Nephron (organoid): ENCODE measurements at regions not wholly inside any gene's neighbourhood (a gene's known extent, or its start where the extent isn't known, plus 50 kb on each side); places are given as distances from the start of the nearest gene placed in this dataset.

ENCODE experiments used
- H3K27ac Mint-ChIP-seq, 3 experiments: 2 replicates each; pipeline ENCODE4 v1.8.0; 2020; ENCODE audit warnings: mixed read lengths in 3 of 3, mild to moderate bottlenecking in 2 of 3, moderate library complexity in 1 of 3
- H3K27me3 Mint-ChIP-seq: 2 replicates; pipeline ENCODE4 v1.8.0; 2021; ENCODE audit warnings: low read depth, mild to moderate bottlenecking, moderate library complexity, mixed read lengths
- H3K36me3 Mint-ChIP-seq: 2 replicates; pipeline ENCODE4 v1.8.0; 2020; ENCODE audit warnings: low read depth, mixed read lengths
- H3K4me1 Mint-ChIP-seq: 2 replicates; pipeline ENCODE4 v1.8.0; 2020; ENCODE audit warnings: mixed read lengths
- H3K4me3 Mint-ChIP-seq, 3 experiments: 2 replicates each; pipeline ENCODE4 v1.8.0; 2020; ENCODE audit warnings: mild to moderate bottlenecking in 3 of 3, mixed read lengths in 3 of 3, moderate library complexity in 2 of 3
- H3K9me3 Mint-ChIP-seq: 2 replicates; pipeline ENCODE4 v1.8.0; 2020; ENCODE audit warnings: mixed read lengths
- TF ChIP-seq, protein P1 (sequence below), 3 experiments: fragments of 200-600 bp; sonication (generic); IDR thresholded peaks; one replicate each; pipeline ENCODE4 v1.5.0; 2021; ENCODE audit warnings: antibody characterized with exemption in 3 of 3; ENCODE audit not compliant: unreplicated experiment in 3 of 3

DNA sequence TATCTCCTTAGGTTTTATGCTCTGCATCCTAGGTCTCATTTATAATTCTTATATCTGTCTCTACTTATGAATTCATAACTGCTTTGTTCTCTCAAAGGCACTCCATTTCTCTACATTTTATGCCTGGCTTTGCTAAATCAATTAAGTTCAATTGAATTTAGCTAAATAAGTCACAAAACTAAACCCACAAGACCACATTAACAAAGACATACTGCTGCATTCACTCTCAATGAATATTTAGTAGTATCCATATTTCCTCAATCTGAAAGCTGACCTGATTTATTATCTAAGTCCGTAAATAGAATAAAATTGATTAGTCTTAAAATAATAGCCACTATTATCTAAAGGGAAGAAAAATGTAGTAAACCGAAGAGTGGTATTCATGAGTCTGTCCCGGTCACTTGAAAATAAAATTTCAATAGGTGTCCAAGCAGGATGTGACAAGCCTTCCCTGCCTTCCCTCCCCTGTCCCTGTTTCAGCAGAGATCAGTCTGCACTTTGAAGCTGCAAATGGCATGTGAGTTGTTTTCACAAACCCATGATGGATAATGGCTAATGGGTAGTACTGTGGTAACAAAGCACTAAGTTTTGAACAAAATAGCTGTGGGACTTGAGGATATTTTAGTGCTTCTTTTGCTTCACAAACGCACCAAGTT lies 295.0 kb upstream of the NCAM2 start:
- TF ChIP-seq, protein P1, sequence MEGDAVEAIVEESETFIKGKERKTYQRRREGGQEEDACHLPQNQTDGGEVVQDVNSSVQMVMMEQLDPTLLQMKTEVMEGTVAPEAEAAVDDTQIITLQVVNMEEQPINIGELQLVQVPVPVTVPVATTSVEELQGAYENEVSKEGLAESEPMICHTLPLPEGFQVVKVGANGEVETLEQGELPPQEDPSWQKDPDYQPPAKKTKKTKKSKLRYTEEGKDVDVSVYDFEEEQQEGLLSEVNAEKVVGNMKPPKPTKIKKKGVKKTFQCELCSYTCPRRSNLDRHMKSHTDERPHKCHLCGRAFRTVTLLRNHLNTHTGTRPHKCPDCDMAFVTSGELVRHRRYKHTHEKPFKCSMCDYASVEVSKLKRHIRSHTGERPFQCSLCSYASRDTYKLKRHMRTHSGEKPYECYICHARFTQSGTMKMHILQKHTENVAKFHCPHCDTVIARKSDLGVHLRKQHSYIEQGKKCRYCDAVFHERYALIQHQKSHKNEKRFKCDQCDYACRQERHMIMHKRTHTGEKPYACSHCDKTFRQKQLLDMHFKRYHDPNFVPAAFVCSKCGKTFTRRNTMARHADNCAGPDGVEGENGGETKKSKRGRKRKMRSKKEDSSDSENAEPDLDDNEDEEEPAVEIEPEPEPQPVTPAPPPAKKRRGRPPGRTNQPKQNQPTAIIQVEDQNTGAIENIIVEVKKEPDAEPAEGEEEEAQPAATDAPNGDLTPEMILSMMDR (IDR thresholded peaks at IDR 0.05; ENCODE audit: unreplicated experiment in 3 of 3) = no peak
- Mint-ChIP-seq H3K9me3 (no peaks in the 10 kb centered on the region), H3K36me3 (no peaks in the 10 kb centered on the region), H3K27me3 (no peaks in the 10 kb centered on the region), H3K27ac (no peak overlapping the region), H3K4me3 (no peak overlapping the region), H3K4me1 (peaks cover 10% of the 10 kb centered on the region)

DNA sequence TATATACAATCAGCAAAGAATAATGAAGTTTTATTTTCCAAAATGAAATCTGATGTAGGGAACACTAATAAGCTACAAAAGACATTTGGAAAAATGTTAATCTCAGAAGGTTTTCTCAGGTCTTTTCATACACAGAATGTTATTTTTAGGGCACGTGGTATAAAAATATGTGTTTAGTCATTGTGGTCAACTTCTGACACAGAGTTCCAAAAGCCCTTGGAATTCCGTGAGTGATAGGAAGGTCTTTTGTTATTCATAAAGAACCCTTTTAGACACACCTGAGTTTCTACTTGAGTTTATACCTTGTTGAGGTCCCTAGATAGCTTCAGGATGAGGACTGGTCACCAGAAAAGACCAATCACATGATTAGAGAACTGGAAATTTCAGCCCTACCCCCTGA lies 277.6 kb upstream of the NCAM2 start:
- H3K4me1 Mint-ChIP-seq = no peaks in the 10 kb centered on the region
- H3K27me3 Mint-ChIP-seq = peaks cover 4% of the 10 kb centered on the region
- no peak overlapping the region for H3K27ac Mint-ChIP-seq
- no peaks in the 10 kb centered on the region for H3K9me3 Mint-ChIP-seq
- TF ChIP-seq, protein P1 (IDR thresholded peaks at IDR 0.05; ENCODE audit: unreplicated experiment in 3 of 3) = no peak
- no peaks in the 10 kb centered on the region for H3K36me3 Mint-ChIP-seq
- H3K4me3 Mint-ChIP-seq = no peak overlapping the region

DNA sequence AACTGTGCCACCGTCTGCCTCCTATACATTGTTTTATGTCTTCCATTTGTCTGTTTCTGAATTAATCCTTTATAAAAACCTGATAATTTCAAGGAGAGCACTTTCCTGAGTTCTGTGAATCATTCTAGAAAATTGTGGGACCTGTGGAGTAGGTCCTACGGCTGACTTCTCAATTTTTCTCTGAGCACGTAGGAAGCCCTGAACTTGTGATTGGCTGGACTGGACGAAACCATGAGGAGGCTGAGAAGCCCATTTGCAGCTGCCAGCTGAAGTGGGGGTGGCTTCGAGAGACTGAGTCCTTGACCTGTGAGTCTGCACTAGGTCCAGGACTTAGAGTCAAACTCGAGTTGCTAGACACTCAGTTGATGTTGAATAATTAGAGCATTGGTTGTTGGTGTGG lies 277.1 kb upstream of the NCAM2 start:
- no peaks in the 10 kb centered on the region for H3K36me3 Mint-ChIP-seq
- H3K27ac Mint-ChIP-seq = no peak overlapping the region
- peaks cover 4% of the 10 kb centered on the region for H3K27me3 Mint-ChIP-seq
- no peaks in the 10 kb centered on the region for H3K9me3 Mint-ChIP-seq
- H3K4me3 Mint-ChIP-seq = no peak overlapping the region
- H3K4me1 Mint-ChIP-seq = no peaks in the 10 kb centered on the region
- TF ChIP-seq, protein P1 (IDR thresholded peaks at IDR 0.05; ENCODE audit: unreplicated experiment in 3 of 3) = no peak

DNA sequence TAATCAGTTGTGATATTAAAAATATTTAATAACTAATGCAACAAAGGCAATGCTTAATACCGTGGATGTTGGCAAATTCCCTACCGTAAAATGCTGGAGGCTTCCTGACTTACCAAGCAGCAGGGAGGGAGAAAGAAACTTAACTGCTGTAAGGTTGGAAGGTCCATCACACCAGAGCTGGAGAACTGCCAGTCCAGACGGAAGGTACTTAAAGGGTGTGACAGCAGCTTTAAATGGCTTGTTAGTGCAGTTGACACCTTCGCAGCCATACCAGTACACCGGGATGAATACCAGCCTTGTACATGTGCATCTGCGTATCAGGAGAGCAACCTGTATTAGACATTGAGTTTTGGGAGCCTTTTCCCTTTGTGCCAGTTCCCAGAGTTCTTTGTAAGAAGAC lies 269.5 kb upstream of the NCAM2 start:
- no peak overlapping the region for H3K27ac Mint-ChIP-seq
- H3K4me1 Mint-ChIP-seq = no peaks in the 10 kb centered on the region
- no peaks in the 10 kb centered on the region for H3K27me3 Mint-ChIP-seq
- TF ChIP-seq, protein P1 (IDR thresholded peaks at IDR 0.05; ENCODE audit: unreplicated experiment in 3 of 3) = no peak
- no peaks in the 10 kb centered on the region for H3K36me3 Mint-ChIP-seq
- H3K9me3 Mint-ChIP-seq = no peaks in the 10 kb centered on the region
- H3K4me3 Mint-ChIP-seq = no peak overlapping the region

DNA sequence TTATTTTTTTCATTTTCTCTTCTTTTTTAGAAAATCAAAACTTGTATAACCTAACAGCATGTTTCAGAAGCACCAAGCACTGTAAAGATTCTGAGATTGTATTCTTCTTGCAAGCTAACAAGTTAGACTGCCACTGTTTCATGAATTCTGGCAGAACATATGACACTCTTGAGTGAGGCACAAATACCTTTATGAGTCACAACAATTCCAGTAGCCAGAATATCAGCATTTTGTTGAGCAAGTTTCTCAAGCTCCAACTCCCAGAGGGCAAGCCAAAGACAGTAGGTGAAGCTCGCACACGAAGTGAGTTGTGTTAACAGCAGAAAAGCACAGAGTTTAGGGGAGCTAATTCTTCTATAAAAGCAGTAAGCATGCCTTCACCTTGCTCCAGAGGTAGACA lies 268.8 kb upstream of the NCAM2 start:
- H3K36me3 Mint-ChIP-seq = no peaks in the 10 kb centered on the region
- H3K4me1 Mint-ChIP-seq = no peaks in the 10 kb centered on the region
- H3K27me3 Mint-ChIP-seq = no peaks in the 10 kb centered on the region
- TF ChIP-seq, protein P1 (IDR thresholded peaks at IDR 0.05; ENCODE audit: unreplicated experiment in 3 of 3) = no peak
- H3K9me3 Mint-ChIP-seq = no peaks in the 10 kb centered on the region
- no peak overlapping the region for H3K4me3 Mint-ChIP-seq
- no peak overlapping the region for H3K27ac Mint-ChIP-seq

DNA sequence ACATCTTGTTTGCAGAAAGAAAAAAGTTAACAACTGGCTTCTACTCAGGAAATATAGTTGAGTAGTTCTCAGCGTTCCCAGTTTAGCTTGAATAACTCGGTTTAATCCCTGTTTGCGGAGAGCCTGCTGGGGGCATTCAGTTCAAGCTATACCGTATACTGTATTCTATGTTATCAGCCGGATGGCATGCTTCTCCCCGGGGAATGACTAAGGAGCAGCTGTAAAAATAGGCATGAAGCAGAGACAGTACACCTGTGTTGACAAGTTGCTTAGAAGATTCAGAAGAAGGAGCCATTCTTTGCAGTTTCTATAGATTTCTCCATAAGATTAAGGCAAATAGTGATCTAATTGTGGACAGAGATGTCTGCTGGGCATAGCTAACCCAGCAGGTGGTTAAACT lies 267.8 kb upstream of the NCAM2 start:
- Mint-ChIP-seq H3K4me3 (no peak overlapping the region), H3K27me3 (no peaks in the 10 kb centered on the region)
- TF ChIP-seq, protein P1 (IDR thresholded peaks at IDR 0.05; ENCODE audit: unreplicated experiment in 3 of 3) = no peak

More for the DNA sequence above, 267.8 kb upstream of the NCAM2 start:
- Mint-ChIP-seq H3K27ac (no peak overlapping the region), H3K9me3 (no peaks in the 10 kb centered on the region), H3K36me3 (no peaks in the 10 kb centered on the region), H3K4me1 (peaks cover 3% of the 10 kb centered on the region)
